Bronchial epithelial cell (primary cell): ENCODE measurements at regions not wholly inside any gene's neighbourhood (a gene's known extent, or its start where the extent isn't known, plus 50 kb on each side); places are given as distances from the start of the nearest gene placed in this dataset.

Experiments
- DNase-seq: peaks from one replicate; pipeline ENCODE4 v3.0.0-alpha.2; 2010; ENCODE audit warnings: low read depth
- FAIRE-seq: peaks from 2 replicates; lab custom pipeline; 2011; peaks lifted over from hg19 to GRCh38; lab: Jason Lieb, UNC
- H3K27me3 ChIP-seq: 2 replicates; pipeline ENCODE4 v1.5.1; 2011; ENCODE audit warnings: low read length; ENCODE audit not compliant: control insufficient read depth, insufficient read depth
- H3K36me3 ChIP-seq: 2 replicates; pipeline ENCODE4 v1.5.1; 2011; ENCODE audit warnings: low read length; ENCODE audit not compliant: control insufficient read depth, insufficient read depth
- H3K4me3 ChIP-seq: 2 replicates; pipeline ENCODE4 v1.5.1; 2011; ENCODE audit warnings: mild to moderate bottlenecking, low read depth, low read length, control low read depth
- CTCF ChIP-seq: IDR thresholded peaks from 2 replicates; pipeline ENCODE4 v1.5.1; 2011; ENCODE audit warnings: mild to moderate bottlenecking, moderate library complexity, low read length, control low read depth, inconsistent platforms; ENCODE audit not compliant: insufficient read depth, severe bottlenecking

GRCh38 chr3:117005911-117006522, 296.4 kb downstream of the TUSC7 start:
- DNase-seq, result no peak
- H3K4me3 ChIP-seq, result no peak overlapping the region
- no peaks in the 10 kb centered on the region for H3K27me3 ChIP-seq
- no peak for TF ChIP-seq CTCF
- no peak for FAIRE-seq
- no peaks in the 10 kb centered on the region for H3K36me3 ChIP-seq

DNA sequence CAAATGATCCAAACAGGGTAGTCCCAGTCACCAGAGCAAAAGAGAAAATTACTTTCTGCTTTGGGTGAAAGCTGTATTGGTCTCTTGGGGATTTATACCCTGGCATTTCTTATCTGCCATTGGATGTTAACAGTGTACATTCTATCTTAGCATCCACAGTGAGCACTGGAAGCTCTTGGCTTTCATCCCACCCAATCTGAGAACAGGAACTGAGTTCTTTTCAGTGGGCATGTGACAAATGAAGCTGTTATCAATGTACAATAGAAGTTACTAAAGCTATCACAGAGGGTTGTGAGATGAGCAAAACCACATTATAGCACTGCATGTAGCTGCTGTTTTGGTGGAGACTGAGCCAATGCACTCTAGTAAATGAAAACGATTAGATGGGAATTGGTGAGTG, 300.7 kb downstream of the TUSC7 start:
- DNase-seq (no peak), FAIRE-seq (no peak)
- Histone ChIP-seq H3K27me3 (no peaks in the 10 kb centered on the region), H3K4me3 (no peak overlapping the region), H3K36me3 (no peaks in the 10 kb centered on the region)
- TF ChIP-seq CTCF, result no peak

GRCh38 chr3:117011687-117012250, 302.2 kb downstream of the TUSC7 start:
- no peak for FAIRE-seq
- Histone ChIP-seq H3K36me3 (no peaks in the 10 kb centered on the region), H3K27me3 (no peaks in the 10 kb centered on the region), H3K4me3 (no peak overlapping the region)
- no peak for TF ChIP-seq CTCF
- no peak for DNase-seq

DNA sequence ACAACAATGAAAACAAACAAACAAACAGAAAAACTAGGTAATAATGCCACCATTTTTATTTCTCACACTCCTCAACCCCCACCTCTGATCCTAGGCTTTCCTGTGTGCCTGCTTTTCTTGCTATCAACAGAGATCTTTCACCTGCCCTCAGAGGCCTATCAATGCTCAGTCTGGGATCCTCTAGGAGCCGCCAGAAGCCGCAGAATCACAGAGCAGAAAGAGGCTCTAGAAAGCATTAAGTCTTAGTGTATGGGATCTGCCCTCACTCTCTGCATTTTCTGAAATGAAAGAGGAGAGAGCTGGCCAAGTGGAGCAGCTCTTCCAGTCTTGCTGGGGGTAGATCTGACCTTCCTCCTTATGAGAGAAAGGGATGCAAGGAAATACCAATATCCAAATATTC, 306.8 kb downstream of the TUSC7 start:
- Histone ChIP-seq H3K27me3 (no peaks in the 10 kb centered on the region), H3K4me3 (no peak overlapping the region), H3K36me3 (no peaks in the 10 kb centered on the region)
- no peak for TF ChIP-seq CTCF
- no peak for DNase-seq
- no peak for FAIRE-seq

GRCh38 chr3:117017135-117017894, 307.7 kb downstream of the TUSC7 start:
- Histone ChIP-seq H3K27me3 (no peaks in the 10 kb centered on the region), H3K4me3 (no peak overlapping the region), H3K36me3 (no peaks in the 10 kb centered on the region)
- no peak for FAIRE-seq
- TF ChIP-seq CTCF, result no peak
- DNase-seq, result no peak
